ENCODE measurements at regions not wholly inside any gene's neighbourhood (a gene's known extent, or its start where the extent isn't known, plus 50 kb on each side); places are given as distances from the start of the nearest gene placed in this dataset.

GRCh38 chr10:3010334-3010733 is 57.0 kb upstream of the PFKP start:
- TF ChIP-seq CTCF (IDR thresholded peaks at IDR 0.05 in 8 of 11, conservative IDR thresholded peaks at IDR 0.05 in 3 of 11) (no peak), POLR2A (IDR thresholded peaks at IDR 0.05) (no peak), POLR2AphosphoS5 (IDR thresholded peaks at IDR 0.05) (no peak)

Measured in spleen (tissue), 7 donors.